ENCODE measurements at regions not wholly inside any gene's neighbourhood (a gene's known extent, or its start where the extent isn't known, plus 50 kb on each side); places are given as distances from the start of the nearest gene placed in this dataset.

DNA sequence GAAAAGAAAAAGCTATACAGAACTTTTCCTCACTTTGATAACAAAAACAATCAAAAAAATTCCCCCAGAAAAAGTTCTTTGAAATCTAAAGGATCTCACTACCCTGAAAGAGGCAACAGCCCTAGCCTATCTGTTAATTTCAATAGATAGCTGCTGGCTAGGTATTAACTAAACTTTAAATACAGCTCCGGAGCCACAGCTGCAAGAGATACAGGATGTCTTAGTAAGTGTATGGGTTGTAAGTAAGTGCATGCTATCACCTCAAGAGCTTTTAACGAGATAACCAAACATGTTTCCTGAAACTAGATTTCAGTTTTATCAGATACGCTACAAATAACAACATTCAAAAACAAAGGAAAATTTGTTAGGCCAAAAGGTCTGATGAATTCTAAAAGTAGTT is 148.4 kb downstream of the KLF12 start:
- Histone ChIP-seq H3K4me3 (no peak overlapping the region), H3K27me3 (ENCODE audit: insufficient read depth in 3 of 3, low read length in 2 of 3) (no peaks in the 10 kb centered on the region), H3K4me1 (no peaks in the 10 kb centered on the region), H3K9me3 (no peaks in the 10 kb centered on the region), H3K36me3 (ENCODE audit: insufficient read depth in 1 of 2, low read depth in 1 of 2) (no peaks in the 10 kb centered on the region), H3K27ac (no peak overlapping the region)
- intact Hi-C loops (cut with DNase I), result no loop called here
- DNase-seq, result no peak
- no peak for ATAC-seq
- 80 to 86% (median 84%) methylated on average over 3 of the region's 3 CpGs for WGBS, 3 donors
- no peak for TF ChIP-seq CTCF (IDR thresholded peaks at IDR 0.05)

DNA sequence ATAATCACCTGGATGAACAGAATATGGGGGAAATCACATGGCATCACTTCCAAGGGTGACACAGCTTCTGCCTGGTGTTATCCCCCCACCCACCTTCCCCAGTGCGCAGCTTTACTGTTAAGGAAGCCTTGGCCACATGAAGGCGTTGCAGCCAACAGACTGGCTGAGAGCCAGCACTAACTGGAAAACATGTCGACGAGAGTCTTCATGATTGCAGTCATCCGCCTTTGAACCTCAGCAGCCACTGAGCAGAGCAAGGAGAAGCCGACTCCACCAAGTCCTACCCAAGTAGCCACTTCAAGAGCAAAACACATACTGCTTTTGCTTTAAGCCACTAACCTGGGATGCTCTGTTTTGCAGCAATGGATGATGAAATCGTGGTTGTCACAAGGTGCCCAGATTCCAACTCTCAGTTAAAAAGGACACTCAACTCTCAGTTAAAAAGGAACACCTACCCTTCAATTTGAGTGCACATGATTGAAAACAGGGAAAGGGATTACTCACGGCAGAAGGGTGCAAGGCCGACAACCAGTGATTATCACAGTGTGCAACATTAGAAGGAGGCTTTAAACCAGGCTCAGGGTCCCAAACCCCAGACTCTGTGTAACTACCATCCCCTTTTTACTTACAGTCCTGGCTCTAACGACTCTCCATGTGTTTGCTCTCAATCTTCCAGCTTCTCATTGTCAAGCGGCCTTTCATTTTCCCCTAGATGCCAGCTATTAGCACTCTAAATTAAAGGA is 149.1 kb downstream of the KLF12 start:
- H3K36me3 ChIP-seq (ENCODE audit: insufficient read depth in 1 of 2, low read depth in 1 of 2), result no peaks in the 10 kb centered on the region
- 77 to 79% (median 77%) methylated on average over 11 of the region's 11 CpGs for WGBS, 3 donors
- ATAC-seq, result no peak
- no peak for TF ChIP-seq CTCF (IDR thresholded peaks at IDR 0.05)
- intact Hi-C loops (cut with DNase I), result no loop called here
- no peak for DNase-seq
- no peaks in the 10 kb centered on the region for H3K27me3 ChIP-seq (ENCODE audit: insufficient read depth in 3 of 3, low read length in 2 of 3)
- H3K27ac ChIP-seq, result no peak overlapping the region
- no peak overlapping the region for H3K4me3 ChIP-seq
- H3K9me3 ChIP-seq, result no peaks in the 10 kb centered on the region
- H3K4me1 ChIP-seq, result no peaks in the 10 kb centered on the region

DNA sequence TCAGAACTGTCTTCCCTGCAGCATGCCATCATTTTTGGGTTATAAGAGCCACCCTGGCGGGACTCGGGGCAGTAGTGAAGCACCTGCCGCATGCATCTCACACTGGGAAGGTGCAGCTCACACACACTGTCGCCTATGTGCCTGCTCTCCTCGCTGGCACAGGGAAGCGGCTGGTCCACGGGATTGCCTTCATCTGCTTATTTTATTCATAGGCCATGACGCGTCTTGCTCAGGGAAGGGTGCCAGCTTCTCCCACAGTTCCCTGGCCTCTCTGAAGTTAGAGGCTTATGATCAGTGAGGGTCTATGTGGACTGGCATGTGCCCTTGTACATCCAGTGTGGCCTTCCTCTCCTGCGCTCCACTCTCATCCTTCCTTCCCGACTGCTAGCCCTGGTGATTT is 150.0 kb downstream of the KLF12 start:
- TF ChIP-seq CTCF (IDR thresholded peaks at IDR 0.05), result no peak
- intact Hi-C loops (cut with DNase I), result no loop called here
- no peaks in the 10 kb centered on the region for H3K36me3 ChIP-seq (ENCODE audit: insufficient read depth in 1 of 2, low read depth in 1 of 2)
- H3K9me3 ChIP-seq, result no peaks in the 10 kb centered on the region
- H3K4me3 ChIP-seq, result no peak overlapping the region
- H3K27ac ChIP-seq, result no peak overlapping the region
- no peaks in the 10 kb centered on the region for H3K27me3 ChIP-seq (ENCODE audit: insufficient read depth in 3 of 3, low read length in 2 of 3)
- 91 to 92% (median 92%) methylated on average over 11 of the region's 11 CpGs for WGBS, 3 donors
- DNase-seq (peak in 1 of 2 donors; percentile 50), ATAC-seq (peak in 3 of 4 donors; percentile 56 to 66 (median 57))
- no peaks in the 10 kb centered on the region for H3K4me1 ChIP-seq

DNA sequence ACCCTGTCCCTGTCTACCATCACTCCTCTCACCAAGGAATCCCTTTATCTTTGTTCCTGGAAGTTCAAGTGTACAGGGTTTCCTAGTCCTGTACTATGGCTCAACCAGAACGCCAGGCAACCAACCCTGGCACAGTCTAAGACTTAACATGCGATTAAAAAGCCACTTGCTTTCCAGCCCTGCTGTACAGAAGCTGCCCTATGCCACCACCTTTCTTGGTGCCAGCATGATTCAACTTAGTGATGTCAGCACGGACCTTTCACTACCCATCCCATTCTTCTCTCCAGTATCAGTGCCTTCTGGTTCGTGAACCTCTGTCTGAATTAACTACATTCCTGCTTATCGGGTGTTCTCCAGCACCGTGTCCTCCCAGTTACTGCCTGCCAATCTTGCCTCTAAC is 151.1 kb downstream of the KLF12 start:
- Histone ChIP-seq H3K4me1 (no peaks in the 10 kb centered on the region), H3K27ac (no peak overlapping the region), H3K27me3 (ENCODE audit: insufficient read depth in 3 of 3, low read length in 2 of 3) (no peaks in the 10 kb centered on the region), H3K36me3 (ENCODE audit: insufficient read depth in 1 of 2, low read depth in 1 of 2) (no peaks in the 10 kb centered on the region), H3K4me3 (no peak overlapping the region), H3K9me3 (no peaks in the 10 kb centered on the region)
- intact Hi-C loops (cut with DNase I), result no loop called here
- WGBS, 3 donors, result 40 to 69% (median 47%) methylated on average over 6 of the region's 6 CpGs
- DNase-seq (no peak), ATAC-seq (peak; percentile 32 to 83 (median 76))
- no peak for TF ChIP-seq CTCF (IDR thresholded peaks at IDR 0.05)

- H3K9me3 ChIP-seq, result no peaks in the 10 kb centered on the region
- intact Hi-C loops (cut with DNase I), result no loop called here
- no peak overlapping the region for H3K4me3 ChIP-seq
- no peak overlapping the region for H3K27ac ChIP-seq
- H3K4me1 ChIP-seq, result peaks cover 6% of the 10 kb centered on the region
- DNase-seq (no peak), ATAC-seq (peak in 2 of 4 donors; percentile 65 to 71)
- WGBS, 3 donors, result 19 to 28% (median 21%) methylated on average over 4 of the region's 4 CpGs
- no peaks in the 10 kb centered on the region for H3K27me3 ChIP-seq (ENCODE audit: insufficient read depth in 3 of 3, low read length in 2 of 3)
- no peaks in the 10 kb centered on the region for H3K36me3 ChIP-seq (ENCODE audit: insufficient read depth in 1 of 2, low read depth in 1 of 2)
- no peak for TF ChIP-seq CTCF (IDR thresholded peaks at IDR 0.05)
Measured at GRCh38 chr13:73981595-73981994, 152.6 kb downstream of the KLF12 start.
